ENCODE measurements at regions not wholly inside any gene's neighbourhood (a gene's known extent, or its start where the extent isn't known, plus 50 kb on each side); places are given as distances from the start of the nearest gene placed in this dataset.

- Histone ChIP-seq H3K9ac (ENCODE audit: low read depth in 1 of 2, low read length in 2 of 2) (no peak overlapping the region), H3K27ac (ENCODE audit: low read depth in 2 of 2, low read length in 2 of 2) (no peak overlapping the region), H3K27me3 (ENCODE audit: control insufficient read depth in 2 of 2, insufficient read depth in 2 of 2, low read length in 2 of 2) (no peaks in the 10 kb centered on the region), H3K4me1 (ENCODE audit: control insufficient read depth in 2 of 2, insufficient read depth in 2 of 2, low read length in 2 of 2) (no peaks in the 10 kb centered on the region), H3K4me3 (ENCODE audit: low read length in 2 of 2) (no peak overlapping the region), H3K9me3 (ENCODE audit: control insufficient read depth in 2 of 2, low read length in 2 of 2) (no peaks in the 10 kb centered on the region), H3K36me3 (ENCODE audit: control insufficient read depth in 2 of 2, insufficient read depth in 2 of 2, low read length in 2 of 2) (no peaks in the 10 kb centered on the region)
Observed at GRCh38 chr7:32219416-32219815, 149.2 kb upstream of the PDE1C start.

- Histone ChIP-seq H3K27ac (ENCODE audit: low read depth in 2 of 2, low read length in 2 of 2) (no peak overlapping the region), H3K27me3 (ENCODE audit: control insufficient read depth in 2 of 2, insufficient read depth in 2 of 2, low read length in 2 of 2) (no peaks in the 10 kb centered on the region), H3K4me1 (ENCODE audit: control insufficient read depth in 2 of 2, insufficient read depth in 2 of 2, low read length in 2 of 2) (no peaks in the 10 kb centered on the region), H3K9me3 (ENCODE audit: control insufficient read depth in 2 of 2, low read length in 2 of 2) (no peaks in the 10 kb centered on the region), H3K36me3 (ENCODE audit: control insufficient read depth in 2 of 2, insufficient read depth in 2 of 2, low read length in 2 of 2) (no peaks in the 10 kb centered on the region), H3K4me3 (ENCODE audit: low read length in 2 of 2) (no peak overlapping the region), H3K9ac (ENCODE audit: low read depth in 1 of 2, low read length in 2 of 2) (no peak overlapping the region)
Observed at GRCh38 chr7:32218741-32219288, 148.6 kb upstream of the PDE1C start.

- Histone ChIP-seq H3K9me3 (ENCODE audit: control insufficient read depth in 2 of 2, low read length in 2 of 2) (no peaks in the 10 kb centered on the region), H3K27me3 (ENCODE audit: control insufficient read depth in 2 of 2, insufficient read depth in 2 of 2, low read length in 2 of 2) (no peaks in the 10 kb centered on the region), H3K4me3 (ENCODE audit: low read length in 2 of 2) (no peak overlapping the region), H3K27ac (ENCODE audit: low read depth in 2 of 2, low read length in 2 of 2) (no peak overlapping the region), H3K4me1 (ENCODE audit: control insufficient read depth in 2 of 2, insufficient read depth in 2 of 2, low read length in 2 of 2) (no peaks in the 10 kb centered on the region), H3K9ac (ENCODE audit: low read depth in 1 of 2, low read length in 2 of 2) (no peak overlapping the region), H3K36me3 (ENCODE audit: control insufficient read depth in 2 of 2, insufficient read depth in 2 of 2, low read length in 2 of 2) (no peaks in the 10 kb centered on the region)
Observed at GRCh38 chr7:32218154-32218467, 147.9 kb upstream of the PDE1C start.

- Histone ChIP-seq H3K27me3 (ENCODE audit: control insufficient read depth in 2 of 2, insufficient read depth in 2 of 2, low read length in 2 of 2) (no peaks in the 10 kb centered on the region), H3K9ac (ENCODE audit: low read depth in 1 of 2, low read length in 2 of 2) (no peak overlapping the region), H3K4me1 (ENCODE audit: control insufficient read depth in 2 of 2, insufficient read depth in 2 of 2, low read length in 2 of 2) (no peaks in the 10 kb centered on the region), H3K27ac (ENCODE audit: low read depth in 2 of 2, low read length in 2 of 2) (no peak overlapping the region), H3K9me3 (ENCODE audit: control insufficient read depth in 2 of 2, low read length in 2 of 2) (no peaks in the 10 kb centered on the region), H3K36me3 (ENCODE audit: control insufficient read depth in 2 of 2, insufficient read depth in 2 of 2, low read length in 2 of 2) (no peaks in the 10 kb centered on the region), H3K4me3 (ENCODE audit: low read length in 2 of 2) (no peak overlapping the region)
Observed at GRCh38 chr7:32217341-32218153, 147.3 kb upstream of the PDE1C start.

GRCh38 chr7:32216759-32217158 is 146.6 kb upstream of the PDE1C start:
- Histone ChIP-seq H3K27ac (ENCODE audit: low read depth in 2 of 2, low read length in 2 of 2) (no peak overlapping the region), H3K4me3 (ENCODE audit: low read length in 2 of 2) (no peak overlapping the region), H3K27me3 (ENCODE audit: control insufficient read depth in 2 of 2, insufficient read depth in 2 of 2, low read length in 2 of 2) (no peaks in the 10 kb centered on the region), H3K9ac (ENCODE audit: low read depth in 1 of 2, low read length in 2 of 2) (no peak overlapping the region), H3K36me3 (ENCODE audit: control insufficient read depth in 2 of 2, insufficient read depth in 2 of 2, low read length in 2 of 2) (no peaks in the 10 kb centered on the region), H3K4me1 (ENCODE audit: control insufficient read depth in 2 of 2, insufficient read depth in 2 of 2, low read length in 2 of 2) (no peaks in the 10 kb centered on the region), H3K9me3 (ENCODE audit: control insufficient read depth in 2 of 2, low read length in 2 of 2) (no peaks in the 10 kb centered on the region)

GRCh38 chr7:32215697-32216096 is 145.5 kb upstream of the PDE1C start:
- H3K36me3 ChIP-seq (ENCODE audit: control insufficient read depth in 2 of 2, insufficient read depth in 2 of 2, low read length in 2 of 2): no peaks in the 10 kb centered on the region
- H3K9me3 ChIP-seq (ENCODE audit: control insufficient read depth in 2 of 2, low read length in 2 of 2): no peaks in the 10 kb centered on the region
- H3K4me3 ChIP-seq (ENCODE audit: low read length in 2 of 2): no peak overlapping the region
- H3K9ac ChIP-seq (ENCODE audit: low read depth in 1 of 2, low read length in 2 of 2): no peak overlapping the region
- no peaks in the 10 kb centered on the region for H3K27me3 ChIP-seq (ENCODE audit: control insufficient read depth in 2 of 2, insufficient read depth in 2 of 2, low read length in 2 of 2)
- no peaks in the 10 kb centered on the region for H3K4me1 ChIP-seq (ENCODE audit: control insufficient read depth in 2 of 2, insufficient read depth in 2 of 2, low read length in 2 of 2)
- H3K27ac ChIP-seq (ENCODE audit: low read depth in 2 of 2, low read length in 2 of 2): no peak overlapping the region

- H3K9ac ChIP-seq (ENCODE audit: low read depth in 1 of 2, low read length in 2 of 2): no peak overlapping the region
Observed at GRCh38 chr7:32214913-32215312, 144.7 kb upstream of the PDE1C start.

GRCh38 chr7:32212321-32212720 is 142.1 kb upstream of the PDE1C start:
- Histone ChIP-seq H3K9ac (ENCODE audit: low read depth in 1 of 2, low read length in 2 of 2) (no peak overlapping the region), H3K27me3 (ENCODE audit: control insufficient read depth in 2 of 2, insufficient read depth in 2 of 2, low read length in 2 of 2) (no peaks in the 10 kb centered on the region), H3K27ac (ENCODE audit: low read depth in 2 of 2, low read length in 2 of 2) (no peak overlapping the region)

More at GRCh38 chr7:32214913-32215312, 144.7 kb upstream of the PDE1C start:
- Histone ChIP-seq H3K27me3 (ENCODE audit: control insufficient read depth in 2 of 2, insufficient read depth in 2 of 2, low read length in 2 of 2) (no peaks in the 10 kb centered on the region), H3K4me1 (ENCODE audit: control insufficient read depth in 2 of 2, insufficient read depth in 2 of 2, low read length in 2 of 2) (no peaks in the 10 kb centered on the region), H3K36me3 (ENCODE audit: control insufficient read depth in 2 of 2, insufficient read depth in 2 of 2, low read length in 2 of 2) (no peaks in the 10 kb centered on the region), H3K4me3 (ENCODE audit: low read length in 2 of 2) (no peak overlapping the region), H3K9me3 (ENCODE audit: control insufficient read depth in 2 of 2, low read length in 2 of 2) (no peaks in the 10 kb centered on the region), H3K27ac (ENCODE audit: low read depth in 2 of 2, low read length in 2 of 2) (no peak overlapping the region)

GRCh38 chr7:32206987-32207386 is 136.8 kb upstream of the PDE1C start:
- H3K9ac ChIP-seq (ENCODE audit: low read depth in 1 of 2, low read length in 2 of 2): no peak overlapping the region
- H3K36me3 ChIP-seq (ENCODE audit: control insufficient read depth in 2 of 2, insufficient read depth in 2 of 2, low read length in 2 of 2): no peaks in the 10 kb centered on the region

More at GRCh38 chr7:32212321-32212720, 142.1 kb upstream of the PDE1C start:
- Histone ChIP-seq H3K9me3 (ENCODE audit: control insufficient read depth in 2 of 2, low read length in 2 of 2) (no peaks in the 10 kb centered on the region), H3K4me3 (ENCODE audit: low read length in 2 of 2) (no peak overlapping the region), H3K4me1 (ENCODE audit: control insufficient read depth in 2 of 2, insufficient read depth in 2 of 2, low read length in 2 of 2) (no peaks in the 10 kb centered on the region), H3K36me3 (ENCODE audit: control insufficient read depth in 2 of 2, insufficient read depth in 2 of 2, low read length in 2 of 2) (no peaks in the 10 kb centered on the region)

GRCh38 chr7:32206488-32206887 is 136.3 kb upstream of the PDE1C start:
- Histone ChIP-seq H3K27ac (ENCODE audit: low read depth in 2 of 2, low read length in 2 of 2) (no peak overlapping the region), H3K36me3 (ENCODE audit: control insufficient read depth in 2 of 2, insufficient read depth in 2 of 2, low read length in 2 of 2) (no peaks in the 10 kb centered on the region), H3K4me3 (ENCODE audit: low read length in 2 of 2) (no peak overlapping the region), H3K9ac (ENCODE audit: low read depth in 1 of 2, low read length in 2 of 2) (no peak overlapping the region), H3K4me1 (ENCODE audit: control insufficient read depth in 2 of 2, insufficient read depth in 2 of 2, low read length in 2 of 2) (no peaks in the 10 kb centered on the region), H3K9me3 (ENCODE audit: control insufficient read depth in 2 of 2, low read length in 2 of 2) (no peaks in the 10 kb centered on the region), H3K27me3 (ENCODE audit: control insufficient read depth in 2 of 2, insufficient read depth in 2 of 2, low read length in 2 of 2) (no peaks in the 10 kb centered on the region)

More at GRCh38 chr7:32206987-32207386, 136.8 kb upstream of the PDE1C start:
- no peaks in the 10 kb centered on the region for H3K4me1 ChIP-seq (ENCODE audit: control insufficient read depth in 2 of 2, insufficient read depth in 2 of 2, low read length in 2 of 2)
- H3K27me3 ChIP-seq (ENCODE audit: control insufficient read depth in 2 of 2, insufficient read depth in 2 of 2, low read length in 2 of 2): no peaks in the 10 kb centered on the region
- no peak overlapping the region for H3K4me3 ChIP-seq (ENCODE audit: low read length in 2 of 2)
- no peaks in the 10 kb centered on the region for H3K9me3 ChIP-seq (ENCODE audit: control insufficient read depth in 2 of 2, low read length in 2 of 2)
- no peak overlapping the region for H3K27ac ChIP-seq (ENCODE audit: low read depth in 2 of 2, low read length in 2 of 2)
